H1 (cell line): ENCODE measurements at regions not wholly inside any gene's neighbourhood (a gene's known extent, or its start where the extent isn't known, plus 50 kb on each side); places are given as distances from the start of the nearest gene placed in this dataset.

Source experiments
- CTCF ChIA-PET: fragments of 300-600 bp; sonication (Branson Sonifier 250); formaldehyde crosslinking; loops from one replicate; lab custom pipeline; 2021; ENCODE audit not compliant: partially characterized antibody; lab: Charles Lee
- POLR2A ChIA-PET: fragments of 300-600 bp; sonication (Branson Sonifier 250); formaldehyde crosslinking; loops from one replicate; lab custom pipeline; 2021; ENCODE audit warnings: inconsistent platforms; ENCODE audit not compliant: partially characterized antibody; lab: Charles Lee
- DNase-seq, 2 experiments: peaks; one replicate each; pipeline versions ENCODE4 v3.0.0 to v3.0.0-alpha.2; 2010 to 2022; ENCODE audit warnings: low spot score in 2 of 2, low read depth in 1 of 2, mixed read lengths in 1 of 2
- FAIRE-seq: peaks from 2 replicates; lab custom pipeline; 2011; peaks lifted over from hg19 to GRCh38; lab: Jason Lieb, UNC
- H2AFZ ChIP-seq: 2 replicates; pipeline ENCODE4 v1.8.1; 2012; ENCODE audit warnings: low read length, inconsistent platforms
- H2AK5ac ChIP-seq: 2 replicates; pipeline ENCODE4 v1.6.1; 2013; ENCODE audit warnings: low read depth, low read length
- H2BK120ac ChIP-seq: replicated peaks from 2 replicates; pipeline ENCODE3; 2013; ENCODE audit warnings: low read depth, low read length, inconsistent platforms
- H2BK12ac ChIP-seq: 2 replicates; pipeline ENCODE4 v1.6.1; 2013; ENCODE audit warnings: low read depth, low read length
- H2BK15ac ChIP-seq: 2 replicates; pipeline ENCODE4 v1.6.1; 2013; ENCODE audit warnings: low read length
- H2BK20ac ChIP-seq: 2 replicates; pipeline ENCODE4 v1.6.1; 2013; ENCODE audit warnings: low read length
- H2BK5ac ChIP-seq: 2 replicates; pipeline ENCODE4 v1.6.1; 2013; ENCODE audit warnings: low read depth, low read length
- H3K14ac ChIP-seq: 2 replicates; pipeline ENCODE4 v1.6.1; 2013; ENCODE audit warnings: inconsistent platforms; ENCODE audit not compliant: insufficient read length
- H3K18ac ChIP-seq: 2 replicates; pipeline ENCODE4 v1.6.1; 2013; ENCODE audit warnings: low read length; ENCODE audit errors: extremely low read depth
- H3K23ac ChIP-seq: 2 replicates; pipeline ENCODE4 v1.6.1; 2013; ENCODE audit warnings: inconsistent platforms; ENCODE audit not compliant: insufficient read length
- H3K23me2 ChIP-seq: 2 replicates; pipeline ENCODE4 v1.6.1; 2013; ENCODE audit warnings: low read depth, low read length
- H3K27ac ChIP-seq: 2 replicates; pipeline ENCODE4 v1.6.1; 2011; ENCODE audit warnings: low read depth, low read length, inconsistent platforms
- H3K27me3 ChIP-seq, 4 experiments: replicated peaks in 1 of 4; 1 replicate in 1 of 4; 2 replicates in 3 of 4; pipeline versions ENCODE4 v1.6.1 to v1.8.1; 2011 to 2013; ENCODE audit warnings: low read length in 3 of 4, mild to moderate bottlenecking in 3 of 4, inconsistent platforms in 2 of 4, mixed read lengths in 2 of 4, moderate library complexity in 1 of 4; ENCODE audit not compliant: control insufficient read depth in 3 of 4, insufficient read depth in 3 of 4; ENCODE audit errors: extremely low read depth in 1 of 4
- H3K36me3 ChIP-seq, 4 experiments: 2 replicates each; pipeline versions ENCODE4 v1.6.1 to v1.8.1; 2011 to 2013; ENCODE audit warnings: mild to moderate bottlenecking in 4 of 4, low read length in 3 of 4, moderate library complexity in 2 of 4, control low read depth in 1 of 4, inconsistent platforms in 1 of 4; ENCODE audit not compliant: insufficient read depth in 4 of 4, control insufficient read depth in 2 of 4
- H3K4ac ChIP-seq: replicated peaks from 2 replicates; pipeline ENCODE3; 2013; ENCODE audit warnings: low read length, low read depth, mixed read lengths, inconsistent platforms; ENCODE audit not compliant: insufficient read length
- H3K4me1 ChIP-seq, 4 experiments: replicated peaks in 1 of 4; 1 replicate in 1 of 4; 2 replicates in 3 of 4; pipeline versions ENCODE4 v1.6.1 to v1.8.1; 2011 to 2013; ENCODE audit warnings: low read length in 3 of 4, inconsistent platforms in 2 of 4, mixed read lengths in 1 of 4; ENCODE audit not compliant: insufficient read depth in 4 of 4, control insufficient read depth in 3 of 4
- H3K4me2 ChIP-seq, 2 experiments: 2 replicates each; pipeline versions ENCODE4 v1.6.1 to v1.8.1; 2011 to 2013; ENCODE audit warnings: low read depth in 2 of 2, low read length in 2 of 2, control low read depth in 1 of 2, inconsistent platforms in 1 of 2, mild to moderate bottlenecking in 1 of 2; ENCODE audit not compliant: insufficient read depth in 1 of 2
- H3K4me3 ChIP-seq, 4 experiments: fragments of 200-600, 300-600 bp in 1 of 4; sonication (generic), shearing (Covaris generic), sonication (Bioruptor Twin) in 1 of 4; 2 replicates each; pipeline versions ENCODE4 v1.5.1 to v1.8.1; 2011 to 2016; ENCODE audit warnings: low read length in 4 of 4, low read depth in 3 of 4, control low read depth in 2 of 4, inconsistent platforms in 2 of 4, mild to moderate bottlenecking in 2 of 4, mixed read lengths in 1 of 4, moderate library complexity in 1 of 4; ENCODE audit not compliant: insufficient read depth in 2 of 4; ENCODE audit errors: extremely low read depth in 1 of 4
- H3K56ac ChIP-seq: replicated peaks from 2 replicates; pipeline ENCODE3; 2013; ENCODE audit warnings: low read depth, mild to moderate bottlenecking, mixed read lengths, low read length, inconsistent platforms; ENCODE audit not compliant: insufficient read length
- H3K79me1 ChIP-seq: 2 replicates; pipeline ENCODE4 v1.6.1; 2013; ENCODE audit warnings: low read depth, low read length, control low read depth
- H3K79me2 ChIP-seq, 2 experiments: 2 replicates each; pipeline versions ENCODE4 v1.6.1 to v1.8.1; 2012 to 2013; ENCODE audit warnings: low read length in 2 of 2, mild to moderate bottlenecking in 2 of 2, inconsistent platforms in 1 of 2; ENCODE audit not compliant: insufficient read depth in 2 of 2, control insufficient read depth in 1 of 2
- H3K9ac ChIP-seq, 4 experiments: replicated peaks in 1 of 4; 1 replicate in 1 of 4; 2 replicates in 3 of 4; pipeline versions ENCODE4 v1.6.1 to v1.8.1; 2011 to 2013; ENCODE audit warnings: low read depth in 3 of 4, low read length in 3 of 4, control low read depth in 2 of 4, mild to moderate bottlenecking in 2 of 4, moderate library complexity in 2 of 4, inconsistent platforms in 1 of 4; ENCODE audit errors: extremely low read depth in 1 of 4
- H3K9me3 ChIP-seq, 2 experiments: 2 replicates each; pipeline versions ENCODE4 v1.6.1 to v1.8.1; 2012 to 2013; ENCODE audit warnings: mild to moderate bottlenecking in 2 of 2, moderate library complexity in 2 of 2, control low read depth in 1 of 2, inconsistent platforms in 1 of 2, low read depth in 1 of 2, low read length in 1 of 2, mixed read lengths in 1 of 2; ENCODE audit not compliant: insufficient read depth in 2 of 2
- H4K20me1 ChIP-seq, 2 experiments: replicated peaks in 1 of 2; 2 replicates each; pipeline versions ENCODE3 to v1.8.1; 2011 to 2013; ENCODE audit warnings: inconsistent platforms in 2 of 2, low read length in 2 of 2, mild to moderate bottlenecking in 1 of 2; ENCODE audit not compliant: insufficient read depth in 2 of 2, control insufficient read depth in 1 of 2
- H4K5ac ChIP-seq: 2 replicates; pipeline ENCODE4 v1.6.1; 2013; ENCODE audit warnings: low read length, low read depth, mixed read lengths, inconsistent platforms; ENCODE audit not compliant: insufficient read length
- H4K8ac ChIP-seq: 2 replicates; pipeline ENCODE4 v1.8.0; 2013; ENCODE audit warnings: mild to moderate bottlenecking, moderate library complexity, low read length, inconsistent platforms; ENCODE audit not compliant: insufficient read depth; ENCODE audit errors: extremely low read depth
- H4K91ac ChIP-seq: replicated peaks from 2 replicates; pipeline ENCODE3; 2013; ENCODE audit warnings: low read length, mixed read lengths, inconsistent platforms; ENCODE audit not compliant: insufficient read length
- ATF2 ChIP-seq: IDR thresholded peaks from 2 replicates; pipeline ENCODE4 v1.6.1; 2012; ENCODE audit warnings: low read length, inconsistent platforms
- CBX5 ChIP-seq: fragments of 300-800, 300-1000 bp; sonication (generic); IDR thresholded peaks from 2 replicates; pipeline ENCODE4 v1.7.1; 2016; ENCODE audit warnings: antibody characterized with exemption, low read length, low read depth
- EZH2 ChIP-seq: fragments of 200-600 bp; sonication (generic); IDR thresholded peaks from 2 replicates; pipeline ENCODE4 v1.7.1; 2012; ENCODE audit warnings: low read depth, mild to moderate bottlenecking, moderate library complexity, low read length, inconsistent platforms; ENCODE audit not compliant: severe bottlenecking
- GABPA ChIP-seq: IDR thresholded peaks from 2 replicates; pipeline ENCODE4 v1.6.1; 2011; ENCODE audit warnings: mild to moderate bottlenecking, low read length, moderate library complexity, borderline replicate concordance; ENCODE audit not compliant: insufficient read depth
- KDM1A ChIP-seq: fragments of 200-600, 300-600 bp; sonication (generic); IDR thresholded peaks from 2 replicates; pipeline ENCODE4 v1.7.1; 2016; ENCODE audit warnings: mild to moderate bottlenecking, low read length, borderline replicate concordance
- MAX ChIP-seq: IDR thresholded peaks from 2 replicates; pipeline ENCODE4 v1.6.1; 2012; ENCODE audit warnings: inconsistent platforms
- POU5F1 ChIP-seq: IDR thresholded peaks from 2 replicates; pipeline ENCODE4 v1.6.1; 2011; ENCODE audit warnings: low read depth, mild to moderate bottlenecking, low read length, moderate library complexity
- RXRA ChIP-seq: IDR thresholded peaks from 2 replicates; pipeline ENCODE4 v1.6.1; 2011; ENCODE audit warnings: low read depth, mild to moderate bottlenecking, low read length, moderate library complexity; ENCODE audit not compliant: insufficient read depth
- SAP30 ChIP-seq: fragments of 300-600 bp; sonication (generic); IDR thresholded peaks from 2 replicates; pipeline ENCODE4 v1.7.1; 2012; ENCODE audit warnings: low read length, moderate library complexity, mild to moderate bottlenecking, inconsistent platforms; ENCODE audit not compliant: insufficient read depth, insufficient replicate concordance
- SIRT6 ChIP-seq: IDR thresholded peaks from one replicate; pipeline ENCODE4 v1.7.1; 2012; ENCODE audit warnings: low read length, inconsistent platforms
- SP4 ChIP-seq: IDR thresholded peaks from 2 replicates; pipeline ENCODE4 v1.6.1; 2012; ENCODE audit warnings: low read length, inconsistent platforms
- SRF ChIP-seq: IDR thresholded peaks from 2 replicates; pipeline ENCODE4 v1.6.1; 2011; ENCODE audit warnings: mild to moderate bottlenecking, low read depth, low read length, moderate library complexity
- TBP ChIP-seq: IDR thresholded peaks from 2 replicates; pipeline ENCODE4 v1.6.1; 2011; ENCODE audit warnings: low read depth, low read length, improper control_type of control experiment
- WGBS, 2 experiments: shearing (Covaris generic) in 1 of 2; methylation state at CpG; one replicate each; pipeline versions ENCODE4 v1.1.6 to v1.1.7; 2013 to 2015; ENCODE audit warnings: low lambda C conversion rate in 2 of 2, mixed read lengths in 2 of 2, inconsistent platforms in 1 of 2, low coverage in 1 of 2, missing lambda C conversion rate in 1 of 2; ENCODE audit not compliant: insufficient replicate concordance in 2 of 2, insufficient coverage in 1 of 2, insufficient read length in 1 of 2; ENCODE audit errors: extremely low coverage in 1 of 2, missing lambda C conversion rate in 1 of 2; 5-methylcytosine and 5-hydroxymethylcytosine counted together

- Histone ChIP-seq H3K27me3 (no peaks in the 10 kb centered on the region), H3K56ac (no peak overlapping the region), H3K14ac (no peak overlapping the region), H2BK15ac (no peak overlapping the region), H4K20me1 (no peaks in the 10 kb centered on the region), H3K23me2 (no peaks in the 10 kb centered on the region), H3K9me3 (no peaks in the 10 kb centered on the region), H3K9ac (no peak overlapping the region), H2AFZ (peak overlapping the region; percentile 69; the same call in 1 of the 2 replicates), H3K4ac (no peak overlapping the region), H2BK5ac (no peak overlapping the region), H2AK5ac (no peak overlapping the region), H3K27ac (no peak overlapping the region), H3K4me1 (no peaks in the 10 kb centered on the region), H4K91ac (no peak overlapping the region), H2BK120ac (no peak overlapping the region), H4K8ac (no peak overlapping the region), H3K23ac (no peak overlapping the region), H2BK12ac (no peak overlapping the region), H3K18ac (no peak overlapping the region), H3K4me2 (no peak overlapping the region), H3K79me2 (no peaks in the 10 kb centered on the region), H4K5ac (no peak overlapping the region), H3K36me3 (no peaks in the 10 kb centered on the region), H3K79me1 (no peaks in the 10 kb centered on the region), H2BK20ac (no peak overlapping the region), H3K4me3 (no peak overlapping the region)
- WGBS, 2 experiments, result 96% methylated on average over 5 of the region's 5 CpGs; no CpG with 5 or more reads in 1 of the 2 experiments
- FAIRE-seq (no peak), DNase-seq (no peak)
- ChIA-PET CTCF (interaction anchor here (1.0 to 1.6 kb wide), 3 partner anchors 10 to 660 kb away, joined by 3 to 4 read pairs (median 3); no protein-coding TSS in a partner anchor), POLR2A (no interaction called here)
- TF ChIP-seq POU5F1, result no peak
- TF ChIP-seq SAP30, result no peak
- TF ChIP-seq KDM1A, result no peak
- TF ChIP-seq SP4, result no peak
- TF ChIP-seq EZH2, result no peak
- no peak for TF ChIP-seq ATF2
- TF ChIP-seq TBP, result no peak
- no peak for TF ChIP-seq CBX5
- TF ChIP-seq RXRA, result no peak
- TF ChIP-seq GABPA, result no peak
- TF ChIP-seq SIRT6, result no peak
- TF ChIP-seq SRF, result no peak
- TF ChIP-seq MAX, result no peak
Measured at GRCh38 chr2:219830353-219830738, 202.9 kb downstream of the SLC4A3 start.
